ENCODE measurements at regions not wholly inside any gene's neighbourhood (a gene's known extent, or its start where the extent isn't known, plus 50 kb on each side); places are given as distances from the start of the nearest gene placed in this dataset.

GRCh38 chr3:69569520-69569919 is 169.7 kb upstream of the MITF start:
- no peak for TF ChIP-seq CTCF (IDR thresholded peaks at IDR 0.05; ENCODE audit: control insufficient read depth, insufficient read depth, low read depth, low read length, missing control alignments)
- no peak for DNase-seq (ENCODE audit: low read depth)

GRCh38 chr3:69568951-69569350 is 170.3 kb upstream of the MITF start:
- TF ChIP-seq CTCF (IDR thresholded peaks at IDR 0.05; ENCODE audit: control insufficient read depth, insufficient read depth, low read depth, low read length, missing control alignments), result no peak
- no peak overlapping the region for H3K4me3 ChIP-seq (ENCODE audit: control insufficient read depth, low read depth, low read length)
- DNase-seq (ENCODE audit: low read depth), result no peak

More at GRCh38 chr3:69569520-69569919, 169.7 kb upstream of the MITF start:
- H3K4me3 ChIP-seq (ENCODE audit: control insufficient read depth, low read depth, low read length), result no peak overlapping the region

- no peak for TF ChIP-seq CTCF (IDR thresholded peaks at IDR 0.05; ENCODE audit: control insufficient read depth, insufficient read depth, low read depth, low read length, missing control alignments)
- no peak overlapping the region for H3K4me3 ChIP-seq (ENCODE audit: control insufficient read depth, low read depth, low read length)
- DNase-seq (ENCODE audit: low read depth), result peak; percentile 21
Observed at GRCh38 chr3:69568458-69568857, 170.8 kb upstream of the MITF start.

- TF ChIP-seq CTCF (IDR thresholded peaks at IDR 0.05; ENCODE audit: control insufficient read depth, insufficient read depth, low read depth, low read length, missing control alignments), result no peak
- H3K4me3 ChIP-seq (ENCODE audit: control insufficient read depth, low read depth, low read length), result no peak overlapping the region
- DNase-seq (ENCODE audit: low read depth), result no peak
Observed at GRCh38 chr3:69567710-69568052, 171.6 kb upstream of the MITF start.

GRCh38 chr3:69567023-69567709 is 172.1 kb upstream of the MITF start:
- no peak overlapping the region for H3K4me3 ChIP-seq (ENCODE audit: control insufficient read depth, low read depth, low read length)
- DNase-seq (ENCODE audit: low read depth), result no peak
- no peak for TF ChIP-seq CTCF (IDR thresholded peaks at IDR 0.05; ENCODE audit: control insufficient read depth, insufficient read depth, low read depth, low read length, missing control alignments)

GRCh38 chr3:69566275-69566674 is 173.0 kb upstream of the MITF start:
- TF ChIP-seq CTCF (IDR thresholded peaks at IDR 0.05; ENCODE audit: control insufficient read depth, insufficient read depth, low read depth, low read length, missing control alignments), result no peak
- no peak overlapping the region for H3K4me3 ChIP-seq (ENCODE audit: control insufficient read depth, low read depth, low read length)
- DNase-seq (ENCODE audit: low read depth), result no peak

Data from AG09309 (cell line).